ENCODE measurements at regions not wholly inside any gene's neighbourhood (a gene's known extent, or its start where the extent isn't known, plus 50 kb on each side); places are given as distances from the start of the nearest gene placed in this dataset.

- no peak overlapping the region for H3K4me3 ChIP-seq (ENCODE audit: low read depth, low read length)
- no peak for DNase-seq (ENCODE audit: low read depth)
- TF ChIP-seq MAX (IDR thresholded peaks at IDR 0.05; ENCODE audit: low read depth, low read length), result no peak
- no peak for TF ChIP-seq MYC (IDR thresholded peaks at IDR 0.05; ENCODE audit: low read depth, low read length)
- TF ChIP-seq, protein P1, sequence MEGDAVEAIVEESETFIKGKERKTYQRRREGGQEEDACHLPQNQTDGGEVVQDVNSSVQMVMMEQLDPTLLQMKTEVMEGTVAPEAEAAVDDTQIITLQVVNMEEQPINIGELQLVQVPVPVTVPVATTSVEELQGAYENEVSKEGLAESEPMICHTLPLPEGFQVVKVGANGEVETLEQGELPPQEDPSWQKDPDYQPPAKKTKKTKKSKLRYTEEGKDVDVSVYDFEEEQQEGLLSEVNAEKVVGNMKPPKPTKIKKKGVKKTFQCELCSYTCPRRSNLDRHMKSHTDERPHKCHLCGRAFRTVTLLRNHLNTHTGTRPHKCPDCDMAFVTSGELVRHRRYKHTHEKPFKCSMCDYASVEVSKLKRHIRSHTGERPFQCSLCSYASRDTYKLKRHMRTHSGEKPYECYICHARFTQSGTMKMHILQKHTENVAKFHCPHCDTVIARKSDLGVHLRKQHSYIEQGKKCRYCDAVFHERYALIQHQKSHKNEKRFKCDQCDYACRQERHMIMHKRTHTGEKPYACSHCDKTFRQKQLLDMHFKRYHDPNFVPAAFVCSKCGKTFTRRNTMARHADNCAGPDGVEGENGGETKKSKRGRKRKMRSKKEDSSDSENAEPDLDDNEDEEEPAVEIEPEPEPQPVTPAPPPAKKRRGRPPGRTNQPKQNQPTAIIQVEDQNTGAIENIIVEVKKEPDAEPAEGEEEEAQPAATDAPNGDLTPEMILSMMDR (IDR thresholded peaks at IDR 0.05; ENCODE audit: low read depth, low read length), result no peak
- TF ChIP-seq POLR2A (IDR thresholded peaks at IDR 0.05; ENCODE audit: extremely low read depth, insufficient read length), result no peak
Observed at GRCh38 chr6:126641641-126642040, 301.7 kb downstream of the CENPW start.

DNA sequence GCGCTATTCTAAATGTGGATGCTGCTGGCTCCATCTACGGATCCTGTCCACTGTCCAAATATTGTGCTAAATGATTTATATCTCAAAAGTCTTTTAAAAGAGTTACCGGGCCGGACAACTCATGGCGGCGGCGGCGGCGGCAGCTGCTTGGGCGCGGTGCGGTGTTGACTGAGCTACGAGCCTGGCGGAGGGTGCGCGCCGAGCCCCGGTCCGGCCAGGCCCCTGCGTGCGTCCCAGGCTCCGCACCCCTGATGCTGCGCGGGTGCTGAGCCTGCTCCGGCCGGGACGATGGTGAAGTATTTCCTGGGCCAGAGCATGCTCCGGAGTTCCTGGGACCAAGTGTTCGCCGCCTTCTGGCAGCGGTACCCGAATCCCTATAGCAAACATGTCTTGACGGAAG is 303.4 kb downstream of the CENPW start:
- no peak for DNase-seq (ENCODE audit: low read depth)
- TF ChIP-seq POLR2A (IDR thresholded peaks at IDR 0.05; ENCODE audit: extremely low read depth, insufficient read length) (no peak), MAX (IDR thresholded peaks at IDR 0.05; ENCODE audit: low read depth, low read length) (no peak)
- TF ChIP-seq, protein P1 (IDR thresholded peaks at IDR 0.05; ENCODE audit: low read depth, low read length), result no peak
- no peak overlapping the region for H3K4me3 ChIP-seq (ENCODE audit: low read depth, low read length)

DNA sequence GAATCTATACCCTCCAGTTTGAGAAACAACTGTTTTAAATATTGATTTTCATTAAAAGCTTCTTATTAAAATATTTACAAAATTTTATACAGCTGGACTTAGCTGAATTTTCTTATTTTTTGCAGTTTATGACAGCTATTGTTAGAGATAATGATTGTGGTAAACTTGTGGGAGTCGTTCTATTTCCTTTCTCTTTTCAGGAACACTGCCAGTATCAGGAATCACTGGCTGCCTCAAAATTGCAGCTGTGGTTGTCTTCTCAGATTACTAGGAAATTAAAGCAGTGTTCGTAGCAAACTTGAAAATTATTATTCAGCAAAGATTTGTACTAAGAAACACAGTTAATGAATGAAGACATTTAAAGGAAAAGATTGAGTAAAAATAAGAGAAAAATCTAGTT is 311.0 kb downstream of the CENPW start:
- no peak overlapping the region for H3K4me3 ChIP-seq (ENCODE audit: low read depth, low read length)
- DNase-seq (ENCODE audit: low read depth), result no peak
- TF ChIP-seq POLR2A (IDR thresholded peaks at IDR 0.05; ENCODE audit: extremely low read depth, insufficient read length) (no peak), MAX (IDR thresholded peaks at IDR 0.05; ENCODE audit: low read depth, low read length) (no peak), MYC (IDR thresholded peaks at IDR 0.05; ENCODE audit: low read depth, low read length) (no peak)
- TF ChIP-seq, protein P1 (IDR thresholded peaks at IDR 0.05; ENCODE audit: low read depth, low read length), result no peak

GRCh38 chr6:126657561-126658175 is 317.8 kb downstream of the CENPW start:
- DNase-seq (ENCODE audit: low read depth), result peak; percentile 25
- TF ChIP-seq, protein P1 (IDR thresholded peaks at IDR 0.05; ENCODE audit: low read depth, low read length), result peak; percentile 34
- no peak for TF ChIP-seq MYC (IDR thresholded peaks at IDR 0.05; ENCODE audit: low read depth, low read length)
- H3K4me3 ChIP-seq (ENCODE audit: low read depth, low read length), result no peak overlapping the region

DNA sequence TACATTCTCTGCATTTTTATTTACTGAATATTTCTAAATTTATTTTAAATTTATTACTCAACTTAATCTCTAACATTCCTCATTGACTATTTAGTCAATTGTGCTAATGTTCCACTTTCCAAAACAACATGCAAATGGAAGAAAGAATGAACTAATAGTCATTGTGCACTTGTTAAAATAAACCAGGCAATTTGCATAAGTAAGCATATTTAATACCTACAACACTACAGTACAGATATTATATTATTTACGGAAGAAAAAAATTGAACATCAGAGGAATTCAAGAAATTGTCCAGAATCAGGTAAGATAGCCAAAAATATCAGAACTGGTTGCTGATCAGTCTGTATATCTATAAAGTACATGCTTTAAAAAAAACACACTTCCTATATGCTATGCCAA is 320.5 kb downstream of the CENPW start:
- TF ChIP-seq MAX (IDR thresholded peaks at IDR 0.05; ENCODE audit: low read depth, low read length) (no peak), MYC (IDR thresholded peaks at IDR 0.05; ENCODE audit: low read depth, low read length) (no peak), POLR2A (IDR thresholded peaks at IDR 0.05; ENCODE audit: extremely low read depth, insufficient read length) (no peak)
- TF ChIP-seq, protein P1 (IDR thresholded peaks at IDR 0.05; ENCODE audit: low read depth, low read length), result no peak
- no peak overlapping the region for H3K4me3 ChIP-seq (ENCODE audit: low read depth, low read length)
- no peak for DNase-seq (ENCODE audit: low read depth)

- TF ChIP-seq, protein P1 (IDR thresholded peaks at IDR 0.05; ENCODE audit: low read depth, low read length), result no peak
- TF ChIP-seq POLR2A (IDR thresholded peaks at IDR 0.05; ENCODE audit: extremely low read depth, insufficient read length), result no peak
- TF ChIP-seq MYC (IDR thresholded peaks at IDR 0.05; ENCODE audit: low read depth, low read length), result no peak
- no peak for TF ChIP-seq MAX (IDR thresholded peaks at IDR 0.05; ENCODE audit: low read depth, low read length)
- no peak overlapping the region for H3K4me3 ChIP-seq (ENCODE audit: low read depth, low read length)
- DNase-seq (ENCODE audit: low read depth), result no peak
Observed at GRCh38 chr6:126661646-126662045, 321.7 kb downstream of the CENPW start.

Measured in NB4 (cell line).